ENCODE measurements at regions not wholly inside any gene's neighbourhood (a gene's known extent, or its start where the extent isn't known, plus 50 kb on each side); places are given as distances from the start of the nearest gene placed in this dataset.

DNA sequence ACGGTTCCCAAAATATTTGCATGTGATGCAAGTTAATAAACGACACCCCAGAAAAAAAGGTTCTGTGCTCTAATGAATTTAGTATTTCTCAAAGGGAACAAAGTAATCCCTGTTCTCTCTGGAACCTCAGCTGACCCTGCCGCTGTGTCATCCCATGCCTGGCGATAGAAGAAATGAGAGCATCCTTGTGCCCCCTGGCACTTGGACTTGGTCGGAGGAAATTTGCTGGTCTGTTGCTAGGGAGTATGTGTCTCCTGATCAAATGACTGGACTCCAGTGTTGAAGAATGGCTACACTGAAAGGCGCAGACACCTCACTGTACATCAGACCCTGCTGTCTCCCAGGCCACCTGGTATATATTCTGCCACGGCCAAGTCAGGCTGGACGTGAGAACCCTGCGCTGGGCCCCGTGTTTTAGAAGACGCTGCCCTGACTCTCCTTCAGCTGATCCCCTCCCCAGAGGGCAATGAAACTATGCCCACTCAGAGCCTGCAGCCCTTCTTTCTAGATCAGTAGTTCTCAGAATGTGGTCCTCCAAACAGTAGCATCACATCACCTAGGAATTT, 67.2 kb downstream of the THNSL1 start:
- H3K27ac ChIP-seq, result no peak overlapping the region
- TF ChIP-seq, protein P1, sequence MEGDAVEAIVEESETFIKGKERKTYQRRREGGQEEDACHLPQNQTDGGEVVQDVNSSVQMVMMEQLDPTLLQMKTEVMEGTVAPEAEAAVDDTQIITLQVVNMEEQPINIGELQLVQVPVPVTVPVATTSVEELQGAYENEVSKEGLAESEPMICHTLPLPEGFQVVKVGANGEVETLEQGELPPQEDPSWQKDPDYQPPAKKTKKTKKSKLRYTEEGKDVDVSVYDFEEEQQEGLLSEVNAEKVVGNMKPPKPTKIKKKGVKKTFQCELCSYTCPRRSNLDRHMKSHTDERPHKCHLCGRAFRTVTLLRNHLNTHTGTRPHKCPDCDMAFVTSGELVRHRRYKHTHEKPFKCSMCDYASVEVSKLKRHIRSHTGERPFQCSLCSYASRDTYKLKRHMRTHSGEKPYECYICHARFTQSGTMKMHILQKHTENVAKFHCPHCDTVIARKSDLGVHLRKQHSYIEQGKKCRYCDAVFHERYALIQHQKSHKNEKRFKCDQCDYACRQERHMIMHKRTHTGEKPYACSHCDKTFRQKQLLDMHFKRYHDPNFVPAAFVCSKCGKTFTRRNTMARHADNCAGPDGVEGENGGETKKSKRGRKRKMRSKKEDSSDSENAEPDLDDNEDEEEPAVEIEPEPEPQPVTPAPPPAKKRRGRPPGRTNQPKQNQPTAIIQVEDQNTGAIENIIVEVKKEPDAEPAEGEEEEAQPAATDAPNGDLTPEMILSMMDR (IDR thresholded peaks at IDR 0.05), result no peak
- H3K4me3 ChIP-seq, result no peak overlapping the region
- intact Hi-C loops (cut with DNase I), result loop anchor here (10.0 kb wide), 1 partner anchor 439 kb away; no protein-coding TSS in a partner anchor
- WGBS, 2 donors, result 85 to 86% methylated on average over 10 of the region's 11 CpGs
- DNase-seq, result no peak
- peaks cover 0 to 8% (median 7%) of the 10 kb centered on the region in 3 donors for H3K4me1 ChIP-seq
- H3K27me3 ChIP-seq, result no peaks in the 10 kb centered on the region
- no peaks in the 10 kb centered on the region for H3K9me3 ChIP-seq
- H3K36me3 ChIP-seq, result no peaks in the 10 kb centered on the region

DNA sequence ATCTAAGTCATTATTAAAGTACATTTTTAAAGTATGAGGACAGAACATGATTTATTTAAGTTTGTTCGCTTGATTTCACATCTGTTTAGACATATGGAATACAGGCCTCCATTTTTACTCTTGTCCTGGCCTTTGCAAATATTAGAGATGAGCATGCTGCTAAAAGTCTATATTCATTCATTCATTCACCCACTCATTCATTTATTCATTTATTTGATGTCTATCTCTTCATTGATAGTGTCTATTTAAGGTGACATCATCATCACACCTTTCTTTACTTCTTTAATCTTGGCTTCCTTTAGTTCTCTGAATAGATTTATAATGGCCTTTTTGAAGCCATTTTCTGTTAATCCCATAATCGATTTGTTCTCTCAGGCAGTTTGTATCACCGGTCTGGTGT, 68.0 kb downstream of the THNSL1 start:
- WGBS, 2 donors, result 87 to 90% methylated on average over 3 of the region's 3 CpGs
- no peak overlapping the region for H3K27ac ChIP-seq
- no peaks in the 10 kb centered on the region for H3K36me3 ChIP-seq
- H3K4me3 ChIP-seq, result no peak overlapping the region
- H3K9me3 ChIP-seq, result no peaks in the 10 kb centered on the region
- no peaks in the 10 kb centered on the region for H3K27me3 ChIP-seq
- DNase-seq, result no peak
- peaks cover 0 to 8% (median 7%) of the 10 kb centered on the region in 3 donors for H3K4me1 ChIP-seq
- TF ChIP-seq, protein P1 (IDR thresholded peaks at IDR 0.05), result no peak
- no peak for TF ChIP-seq POLR2A (IDR thresholded peaks at IDR 0.05)
- intact Hi-C loops (cut with DNase I), result loop anchor here (10.0 kb wide), 1 partner anchor 440 kb away; no protein-coding TSS in a partner anchor

GRCh38 chr10:25094590-25094989, 78.2 kb downstream of the THNSL1 start:
- TF ChIP-seq, protein P1 (IDR thresholded peaks at IDR 0.05), result no peak
- no peak for TF ChIP-seq POLR2A (IDR thresholded peaks at IDR 0.05)
- H3K9me3 ChIP-seq, result peaks cover 0 to 19% (median 9%) of the 10 kb centered on the region in 3 donors
- H3K27me3 ChIP-seq, result no peaks in the 10 kb centered on the region
- H3K36me3 ChIP-seq, result no peaks in the 10 kb centered on the region
- no peaks in the 10 kb centered on the region for H3K4me1 ChIP-seq
- H3K27ac ChIP-seq, result no peak overlapping the region
- intact Hi-C loops (cut with DNase I), result no loop called here
- DNase-seq, result no peak
- H3K4me3 ChIP-seq, result no peak overlapping the region

GRCh38 chr10:25097669-25098411, 77.0 kb upstream of the GPR158 start:
- Histone ChIP-seq H3K27ac (no peak overlapping the region), H3K9me3 (peaks cover 0 to 19% (median 9%) of the 10 kb centered on the region in 3 donors), H3K27me3 (no peaks in the 10 kb centered on the region), H3K36me3 (no peaks in the 10 kb centered on the region), H3K4me3 (no peak overlapping the region), H3K4me1 (no peaks in the 10 kb centered on the region)
- 75 to 83% methylated on average over 7 of the region's 7 CpGs for WGBS, 2 donors
- intact Hi-C loops (cut with DNase I), result no loop called here
- TF ChIP-seq, protein P1 (IDR thresholded peaks at IDR 0.05), result no peak
- no peak for TF ChIP-seq POLR2A (IDR thresholded peaks at IDR 0.05)
- no peak for DNase-seq

- TF ChIP-seq, protein P1 (IDR thresholded peaks at IDR 0.05), result no peak
- no peak for TF ChIP-seq POLR2A (IDR thresholded peaks at IDR 0.05)
- H3K36me3 ChIP-seq, result no peaks in the 10 kb centered on the region
- DNase-seq, result no peak
- H3K9me3 ChIP-seq, result peaks cover 0 to 8% (median 2%) of the 10 kb centered on the region in 3 donors
- 77% methylated on average over 3 of the region's 3 CpGs for WGBS, 2 donors
- intact Hi-C loops (cut with DNase I), result no loop called here
- no peaks in the 10 kb centered on the region for H3K27me3 ChIP-seq
- no peak overlapping the region for H3K27ac ChIP-seq
- H3K4me3 ChIP-seq, result no peak overlapping the region
- no peaks in the 10 kb centered on the region for H3K4me1 ChIP-seq
Measured at GRCh38 chr10:25100141-25100540, 74.7 kb upstream of the GPR158 start.

Measured in esophagus squamous epithelium (tissue), 5 donors.